C4-2B (cell line): ENCODE measurements at regions not wholly inside any gene's neighbourhood (a gene's known extent, or its start where the extent isn't known, plus 50 kb on each side); places are given as distances from the start of the nearest gene placed in this dataset.

Source experiments
- ZFX ChIP-seq: fragments of 450-650 bp; IDR thresholded peaks from 2 replicates; pipeline ENCODE4 v1.6.1; 2017
- TF ChIP-seq, protein P1 (sequence below): fragments of 450-650 bp; conservative IDR thresholded peaks from 2 replicates; pipeline ENCODE4 v1.5.1; 2017; ENCODE audit warnings: mild to moderate bottlenecking

DNA sequence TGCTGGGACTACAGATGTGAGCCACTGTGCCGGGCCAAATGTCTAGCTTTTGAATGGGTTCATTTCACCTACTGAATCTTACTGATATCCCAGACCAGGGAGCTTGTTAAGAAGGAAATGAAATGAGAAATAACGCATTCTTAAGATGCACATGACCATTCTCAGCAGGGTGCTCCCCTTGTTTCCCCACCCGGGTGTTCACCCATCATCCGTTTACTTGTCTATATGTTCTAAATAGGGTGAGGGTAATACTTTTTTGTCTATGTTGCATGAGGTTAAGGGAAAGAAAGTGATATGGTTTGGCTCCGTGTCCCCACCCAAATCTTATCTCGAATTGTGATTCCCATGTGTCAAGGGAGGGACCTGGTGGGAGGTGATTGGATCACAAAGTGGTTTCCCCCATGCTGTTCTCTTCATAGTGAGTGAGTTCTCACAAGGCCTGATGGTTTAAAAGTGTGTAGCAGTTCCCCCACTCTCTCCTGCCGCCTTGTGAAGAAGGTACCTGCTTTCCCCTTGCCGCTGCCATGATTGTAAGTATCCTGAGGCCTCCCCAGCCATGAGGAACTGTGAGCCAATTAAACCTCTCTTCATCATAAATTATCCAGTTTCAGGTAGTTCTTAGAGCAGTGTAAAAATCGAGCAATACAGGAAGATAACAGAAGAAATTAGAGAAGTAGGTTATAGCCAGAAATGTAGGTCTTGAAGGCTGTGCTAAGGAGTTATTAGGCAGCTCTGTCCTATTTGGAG is 129.1 kb downstream of the DDX1 start:
- TF ChIP-seq, protein P1, sequence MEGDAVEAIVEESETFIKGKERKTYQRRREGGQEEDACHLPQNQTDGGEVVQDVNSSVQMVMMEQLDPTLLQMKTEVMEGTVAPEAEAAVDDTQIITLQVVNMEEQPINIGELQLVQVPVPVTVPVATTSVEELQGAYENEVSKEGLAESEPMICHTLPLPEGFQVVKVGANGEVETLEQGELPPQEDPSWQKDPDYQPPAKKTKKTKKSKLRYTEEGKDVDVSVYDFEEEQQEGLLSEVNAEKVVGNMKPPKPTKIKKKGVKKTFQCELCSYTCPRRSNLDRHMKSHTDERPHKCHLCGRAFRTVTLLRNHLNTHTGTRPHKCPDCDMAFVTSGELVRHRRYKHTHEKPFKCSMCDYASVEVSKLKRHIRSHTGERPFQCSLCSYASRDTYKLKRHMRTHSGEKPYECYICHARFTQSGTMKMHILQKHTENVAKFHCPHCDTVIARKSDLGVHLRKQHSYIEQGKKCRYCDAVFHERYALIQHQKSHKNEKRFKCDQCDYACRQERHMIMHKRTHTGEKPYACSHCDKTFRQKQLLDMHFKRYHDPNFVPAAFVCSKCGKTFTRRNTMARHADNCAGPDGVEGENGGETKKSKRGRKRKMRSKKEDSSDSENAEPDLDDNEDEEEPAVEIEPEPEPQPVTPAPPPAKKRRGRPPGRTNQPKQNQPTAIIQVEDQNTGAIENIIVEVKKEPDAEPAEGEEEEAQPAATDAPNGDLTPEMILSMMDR, result no peak
- no peak for TF ChIP-seq ZFX
